ENCODE measurements at regions not wholly inside any gene's neighbourhood (a gene's known extent, or its start where the extent isn't known, plus 50 kb on each side); places are given as distances from the start of the nearest gene placed in this dataset.

DNA sequence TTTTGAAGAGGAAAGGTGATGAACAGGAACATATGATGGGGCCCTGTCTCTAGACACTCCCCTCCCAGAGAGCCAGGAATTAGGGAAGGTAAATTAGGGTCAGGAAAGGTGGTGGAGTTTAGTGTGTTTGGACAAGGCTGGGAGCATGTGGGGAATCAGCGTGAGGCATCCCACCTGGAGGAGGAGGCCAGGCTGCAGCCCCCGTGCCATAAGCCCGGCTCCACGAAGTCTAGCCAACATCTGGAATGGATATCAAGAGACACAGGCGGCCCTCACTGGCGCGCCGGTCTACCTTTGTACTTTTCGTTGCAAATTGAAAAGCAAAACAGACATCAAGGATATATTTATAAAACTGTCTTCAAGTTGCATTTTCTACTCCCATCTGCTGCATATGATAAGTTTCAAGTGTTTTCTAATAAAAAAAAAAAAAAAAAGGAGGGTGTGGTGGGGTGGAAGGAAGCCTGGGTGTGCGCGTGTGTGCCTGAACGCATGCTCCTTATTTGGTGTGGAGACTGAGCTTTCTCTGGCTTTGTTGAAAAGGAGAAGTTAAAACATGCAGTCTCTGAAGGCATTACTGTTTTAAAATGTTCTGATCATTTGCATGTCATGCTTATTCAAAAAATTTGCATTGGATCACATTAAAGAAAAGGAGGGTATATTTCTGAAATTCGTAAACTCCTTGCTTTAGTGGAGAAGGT, 546.7 kb upstream of the ID2 start:
- CTCF ChIA-PET: no interaction called here
- POLR2A ChIA-PET: no interaction called here
- TF ChIP-seq, protein P1, sequence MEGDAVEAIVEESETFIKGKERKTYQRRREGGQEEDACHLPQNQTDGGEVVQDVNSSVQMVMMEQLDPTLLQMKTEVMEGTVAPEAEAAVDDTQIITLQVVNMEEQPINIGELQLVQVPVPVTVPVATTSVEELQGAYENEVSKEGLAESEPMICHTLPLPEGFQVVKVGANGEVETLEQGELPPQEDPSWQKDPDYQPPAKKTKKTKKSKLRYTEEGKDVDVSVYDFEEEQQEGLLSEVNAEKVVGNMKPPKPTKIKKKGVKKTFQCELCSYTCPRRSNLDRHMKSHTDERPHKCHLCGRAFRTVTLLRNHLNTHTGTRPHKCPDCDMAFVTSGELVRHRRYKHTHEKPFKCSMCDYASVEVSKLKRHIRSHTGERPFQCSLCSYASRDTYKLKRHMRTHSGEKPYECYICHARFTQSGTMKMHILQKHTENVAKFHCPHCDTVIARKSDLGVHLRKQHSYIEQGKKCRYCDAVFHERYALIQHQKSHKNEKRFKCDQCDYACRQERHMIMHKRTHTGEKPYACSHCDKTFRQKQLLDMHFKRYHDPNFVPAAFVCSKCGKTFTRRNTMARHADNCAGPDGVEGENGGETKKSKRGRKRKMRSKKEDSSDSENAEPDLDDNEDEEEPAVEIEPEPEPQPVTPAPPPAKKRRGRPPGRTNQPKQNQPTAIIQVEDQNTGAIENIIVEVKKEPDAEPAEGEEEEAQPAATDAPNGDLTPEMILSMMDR (IDR thresholded peaks at IDR 0.05; ENCODE audit: insufficient read depth, low read length, missing control alignments): no peak
- DNase-seq (ENCODE audit: low read depth, low spot score): no peak
- no peak overlapping the region for H3K4me3 ChIP-seq (ENCODE audit: low read depth, low read length)

DNA sequence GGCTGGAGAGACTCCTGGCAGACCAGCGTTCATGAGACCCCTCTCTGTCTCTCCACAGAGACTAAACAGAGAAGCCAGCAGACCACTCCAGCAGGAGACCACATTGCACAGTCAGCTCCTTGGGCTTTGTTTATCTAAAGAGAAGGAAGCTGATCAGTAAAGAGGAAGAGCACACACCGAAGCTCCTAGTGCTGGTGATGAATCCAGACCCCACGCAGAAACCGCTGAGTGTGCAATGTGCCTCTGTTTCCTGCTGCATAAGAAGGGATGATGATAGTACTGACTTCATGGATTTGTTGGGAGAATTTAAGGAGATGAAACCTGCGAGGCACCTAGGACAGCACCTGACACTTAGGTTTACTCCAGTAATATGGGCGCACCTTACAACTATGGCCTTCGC, 544.1 kb upstream of the ID2 start:
- DNase-seq (ENCODE audit: low read depth, low spot score): no peak
- ChIA-PET POLR2A (no interaction called here), CTCF (interaction anchor here (0.8 to 1.1 kb wide), 3 partner anchors 8 to 710 kb away, joined by 3 read pairs; no protein-coding TSS in a partner anchor)
- TF ChIP-seq, protein P1 (IDR thresholded peaks at IDR 0.05; ENCODE audit: insufficient read depth, low read length, missing control alignments): no peak
- H3K4me3 ChIP-seq (ENCODE audit: low read depth, low read length): no peak overlapping the region

DNA sequence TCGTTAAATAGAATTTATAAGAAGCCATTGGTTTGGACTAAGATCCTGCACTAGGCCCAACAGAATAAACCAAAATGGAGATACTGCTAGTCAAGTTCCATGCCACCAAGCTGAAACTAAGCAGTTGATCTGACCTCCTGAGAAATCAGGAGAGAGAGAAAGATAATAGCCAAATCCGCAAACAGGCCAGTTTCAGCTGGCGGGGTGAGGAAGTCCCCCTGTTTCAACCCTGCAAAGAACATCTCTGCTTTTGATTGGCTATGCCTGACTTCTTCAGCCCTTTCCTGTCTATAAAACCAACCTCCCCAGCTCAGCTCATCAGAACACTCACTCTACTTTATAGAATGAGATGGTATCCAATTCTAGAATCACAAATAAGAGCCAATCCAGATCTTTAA, 543.3 kb upstream of the ID2 start:
- no peak for DNase-seq (ENCODE audit: low read depth, low spot score)
- ChIA-PET POLR2A (no interaction called here), CTCF (no interaction called here)
- H3K4me3 ChIP-seq (ENCODE audit: low read depth, low read length): no peak overlapping the region
- TF ChIP-seq, protein P1 (IDR thresholded peaks at IDR 0.05; ENCODE audit: insufficient read depth, low read length, missing control alignments): no peak

DNA sequence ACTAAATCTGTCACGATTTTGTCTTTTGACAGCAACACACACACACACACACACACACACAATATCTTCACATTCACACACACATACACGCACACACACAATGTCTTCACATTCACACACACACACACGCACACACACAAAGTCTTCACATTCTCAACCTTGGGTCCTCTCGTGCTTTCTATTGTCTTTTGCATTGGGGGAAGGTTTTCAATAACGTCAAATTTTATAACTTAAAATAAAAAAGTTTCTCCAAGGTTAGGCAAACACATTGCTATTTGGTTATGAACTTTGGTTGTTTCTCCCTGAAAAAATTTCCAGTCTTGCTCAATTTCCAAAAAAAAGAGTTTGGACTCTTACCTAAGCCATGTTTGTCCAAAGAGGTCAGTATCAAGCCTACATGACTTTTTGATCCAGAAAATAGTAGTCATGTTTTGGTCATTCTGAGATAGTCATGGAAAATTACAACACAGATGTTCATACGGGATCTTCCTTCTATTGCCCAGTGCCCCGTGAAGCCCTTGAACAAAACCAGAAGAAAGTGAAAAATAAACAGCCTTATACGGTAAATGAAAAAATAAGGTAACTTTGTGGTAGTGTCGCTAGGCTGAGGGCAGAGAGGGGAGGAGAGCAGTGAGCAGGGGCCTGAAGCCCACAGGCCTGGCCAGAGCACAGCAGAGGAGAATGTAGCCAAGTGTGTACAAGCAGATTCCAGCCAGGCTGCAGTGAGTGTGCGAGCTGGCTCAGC, 542.8 kb upstream of the ID2 start:
- no peak for DNase-seq (ENCODE audit: low read depth, low spot score)
- no peak overlapping the region for H3K4me3 ChIP-seq (ENCODE audit: low read depth, low read length)
- CTCF ChIA-PET: no interaction called here
- POLR2A ChIA-PET: no interaction called here
- TF ChIP-seq, protein P1 (IDR thresholded peaks at IDR 0.05; ENCODE audit: insufficient read depth, low read length, missing control alignments): no peak

DNA sequence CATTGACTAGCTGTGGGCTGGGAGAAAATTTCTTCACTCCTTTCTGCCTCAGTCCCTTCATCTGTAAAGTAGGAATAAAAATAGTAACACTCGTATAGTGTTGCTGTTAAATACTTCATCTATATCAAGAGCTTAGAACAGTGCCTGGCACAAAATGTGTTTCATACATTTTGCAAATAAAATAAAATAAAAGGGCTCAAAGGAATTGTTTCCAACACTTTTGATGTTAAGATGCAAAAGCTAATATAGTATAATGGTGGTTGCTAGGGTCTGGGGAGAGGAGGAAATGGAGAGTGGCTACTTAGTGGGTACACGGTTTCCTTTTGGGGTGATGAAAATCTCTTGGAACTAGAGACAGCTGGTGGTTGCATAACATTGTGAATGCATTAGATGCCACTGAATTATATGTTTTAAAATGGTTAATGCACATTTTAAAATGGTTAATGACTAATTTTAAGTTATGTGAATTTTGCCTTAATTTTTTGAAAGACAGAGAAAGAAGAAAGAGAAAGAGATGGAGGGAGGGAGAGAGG, 542.1 kb upstream of the ID2 start:
- ChIA-PET CTCF (no interaction called here), POLR2A (no interaction called here)
- no peak for DNase-seq (ENCODE audit: low read depth, low spot score)
- H3K4me3 ChIP-seq (ENCODE audit: low read depth, low read length): no peak overlapping the region
- TF ChIP-seq, protein P1 (IDR thresholded peaks at IDR 0.05; ENCODE audit: insufficient read depth, low read length, missing control alignments): no peak

DNA sequence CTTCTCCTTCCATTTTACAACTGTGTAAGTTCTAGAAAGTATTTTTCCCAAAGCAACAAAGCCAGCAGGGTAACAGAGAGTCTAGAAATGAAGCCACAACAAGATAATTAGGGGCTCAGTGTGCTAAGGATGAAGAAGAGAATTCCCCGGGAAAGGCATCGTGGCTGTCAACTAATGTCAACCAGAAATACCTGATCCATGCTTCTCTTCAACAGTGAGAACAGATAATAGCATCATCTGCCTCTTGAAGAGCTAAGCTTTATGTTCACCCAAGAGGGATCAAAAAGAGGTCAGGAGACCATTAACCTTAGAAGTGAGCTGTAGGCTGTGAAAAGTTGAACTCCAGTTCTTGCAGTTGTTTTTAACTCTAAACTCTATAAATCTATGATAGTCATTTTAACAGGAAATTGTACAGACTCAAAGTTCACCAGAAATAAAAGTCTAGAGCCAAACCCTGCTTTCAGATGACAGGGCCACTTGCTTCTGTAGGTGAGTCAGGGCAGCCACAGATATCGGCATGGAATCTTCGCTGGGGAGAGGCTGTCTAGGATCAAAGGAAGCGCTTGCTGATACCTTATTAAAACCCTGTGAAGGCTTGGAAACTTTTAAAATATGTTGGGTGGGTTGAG, 540.7 kb upstream of the ID2 start:
- ChIA-PET POLR2A (no interaction called here), CTCF (no interaction called here)
- TF ChIP-seq, protein P1 (IDR thresholded peaks at IDR 0.05; ENCODE audit: insufficient read depth, low read length, missing control alignments): no peak
- H3K4me3 ChIP-seq (ENCODE audit: low read depth, low read length): no peak overlapping the region
- no peak for DNase-seq (ENCODE audit: low read depth, low spot score)
